Body of pancreas (tissue), 4 donors: ENCODE measurements at regions not wholly inside any gene's neighbourhood (a gene's known extent, or its start where the extent isn't known, plus 50 kb on each side); places are given as distances from the start of the nearest gene placed in this dataset.
"Not testable (repeated sequence)": the region's sequence is repeated elsewhere in the genome, so short reads cannot be mapped to it uniquely, and the experiment has no call there.

Experiments
- ATAC-seq: fragments of 150-250 bp; one replicate; pipeline ENCODE4 v1.9.1; 2016
- DNase-seq, 4 donors: peaks; one replicate each; pipeline ENCODE4 v3.0.0-alpha.2; 2019
- H3K27ac ChIP-seq, 4 donors: fragments of 200-600 bp; sonication (generic); 1 replicate in 3 of 4; 2 replicates in 1 of 4; pipeline versions ENCODE4 v1.5.1 to v1.6.1; 2016 to 2019; ENCODE audit warnings: mild to moderate bottlenecking in 1 of 4, mixed read lengths in 1 of 4, moderate library complexity in 1 of 4
- H3K27me3 ChIP-seq, 2 donors: fragments of 200-600 bp; sonication (generic); one replicate each; pipeline ENCODE4 v1.6.0; 2016; ENCODE audit warnings: mild to moderate bottlenecking in 1 of 2
- H3K36me3 ChIP-seq, 2 donors: fragments of 200-600 bp; sonication (generic); replicated peaks in 1 of 2; 2 replicates each; pipeline ENCODE4 v1.5.1; 2016; ENCODE audit warnings: low read depth in 2 of 2; ENCODE audit not compliant: insufficient read depth in 1 of 2
- H3K4me1 ChIP-seq: fragments of 200-600 bp; sonication (generic); one replicate; pipeline ENCODE4 v1.6.0; 2016
- H3K4me3 ChIP-seq, 2 donors: fragments of 200-600 bp; sonication (generic); 1 replicate in 1 of 2; 2 replicates in 1 of 2; pipeline ENCODE4 v1.5.1; 2016 to 2019
- H3K9me3 ChIP-seq, 3 donors: fragments of 200-600 bp; sonication (generic); 1 replicate in 2 of 3; 2 replicates in 1 of 3; pipeline ENCODE4 v1.5.1; 2016
- WGBS, 2 donors: methylation state at CpG; one replicate each; pipeline ENCODE4 v1.1.5; 2017; 5-methylcytosine and 5-hydroxymethylcytosine counted together
- intact Hi-C: fragments of 100-400 bp; cut with DNase I; formaldehyde crosslinking; loops from one replicate; pipeline ENCODE4 v1.15.1; 2023

DNA sequence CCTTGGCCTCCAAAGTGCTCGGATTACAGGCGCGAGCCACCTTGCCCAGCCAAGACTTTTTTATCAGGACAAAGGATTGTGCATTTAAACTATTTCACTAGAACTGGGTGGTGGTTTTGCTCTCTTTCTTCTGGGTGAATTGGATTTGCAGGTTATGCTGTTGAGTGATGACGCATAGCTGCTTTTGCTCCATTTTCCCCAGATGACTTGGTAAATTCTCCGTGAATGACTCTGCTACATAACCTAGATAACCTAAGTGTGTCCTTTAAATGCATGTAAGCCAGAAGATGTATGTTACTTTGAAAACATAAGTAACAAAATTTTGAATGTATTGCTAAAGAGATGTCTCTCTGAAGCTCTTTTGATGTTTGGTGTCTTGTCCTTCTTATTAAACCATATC, 103.7 kb downstream of the NSUN5 start:
- intact Hi-C loops, H3K27ac ChIP-seq, H3K27me3 ChIP-seq, H3K36me3 ChIP-seq, H3K9me3 ChIP-seq, H3K4me3 ChIP-seq, DNase-seq, H3K4me1 ChIP-seq, ATAC-seq: not testable (repeated sequence)
- 80 to 97% methylated on average over 1 to 2 of the region's 5 CpGs for WGBS, 2 donors

DNA sequence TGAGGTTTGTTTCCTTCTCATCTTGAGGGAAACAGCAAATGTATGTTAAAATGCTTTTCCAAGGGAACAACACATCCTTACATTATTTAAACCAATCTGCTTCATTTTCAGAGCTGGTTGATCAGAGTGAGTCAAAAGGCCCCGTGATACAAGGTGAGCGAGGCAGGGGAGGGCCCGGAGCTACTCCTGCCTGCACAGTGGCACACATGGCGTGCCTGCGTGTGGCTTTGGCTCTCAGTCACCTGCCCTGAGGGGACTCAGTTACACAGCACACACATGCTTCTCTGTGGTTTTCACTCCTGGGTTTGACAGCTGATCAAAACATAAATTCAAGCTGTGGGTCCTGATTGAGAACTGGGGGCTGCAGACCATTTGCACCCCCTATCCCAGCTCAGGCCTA, 105.3 kb downstream of the NSUN5 start:
- H3K27ac ChIP-seq, intact Hi-C loops, H3K36me3 ChIP-seq, H3K27me3 ChIP-seq, ATAC-seq, H3K9me3 ChIP-seq, H3K4me1 ChIP-seq, DNase-seq, H3K4me3 ChIP-seq: not testable (repeated sequence)
- 100% methylated on average over 1 to 2 of the region's 5 CpGs for WGBS, 2 donors

DNA sequence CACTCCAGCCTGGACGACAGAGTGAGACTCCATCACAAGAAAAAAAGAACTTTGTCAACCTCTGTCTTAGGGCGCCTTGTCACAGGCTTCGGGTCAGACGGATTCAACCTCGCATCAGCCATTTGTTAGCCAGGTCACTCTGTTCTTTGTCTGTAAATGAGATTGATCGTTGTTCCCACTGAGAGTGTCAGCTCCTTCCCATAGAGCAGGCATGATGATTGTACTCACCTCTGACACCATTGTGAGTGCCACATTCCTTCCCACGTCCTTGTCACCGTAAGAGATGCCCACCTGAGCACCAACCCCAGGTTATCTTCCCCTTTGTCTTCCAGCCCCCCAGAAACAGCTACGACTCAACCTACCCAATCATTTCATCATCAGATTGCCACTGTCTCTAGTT, 107.4 kb downstream of the NSUN5 start:
- H3K27ac ChIP-seq, H3K27me3 ChIP-seq, H3K4me1 ChIP-seq, DNase-seq, ATAC-seq, H3K9me3 ChIP-seq, H3K4me3 ChIP-seq, H3K36me3 ChIP-seq, intact Hi-C loops: not testable (repeated sequence)
- 88 to 90% methylated on average over 5 to 7 of the region's 9 CpGs for WGBS, 2 donors

DNA sequence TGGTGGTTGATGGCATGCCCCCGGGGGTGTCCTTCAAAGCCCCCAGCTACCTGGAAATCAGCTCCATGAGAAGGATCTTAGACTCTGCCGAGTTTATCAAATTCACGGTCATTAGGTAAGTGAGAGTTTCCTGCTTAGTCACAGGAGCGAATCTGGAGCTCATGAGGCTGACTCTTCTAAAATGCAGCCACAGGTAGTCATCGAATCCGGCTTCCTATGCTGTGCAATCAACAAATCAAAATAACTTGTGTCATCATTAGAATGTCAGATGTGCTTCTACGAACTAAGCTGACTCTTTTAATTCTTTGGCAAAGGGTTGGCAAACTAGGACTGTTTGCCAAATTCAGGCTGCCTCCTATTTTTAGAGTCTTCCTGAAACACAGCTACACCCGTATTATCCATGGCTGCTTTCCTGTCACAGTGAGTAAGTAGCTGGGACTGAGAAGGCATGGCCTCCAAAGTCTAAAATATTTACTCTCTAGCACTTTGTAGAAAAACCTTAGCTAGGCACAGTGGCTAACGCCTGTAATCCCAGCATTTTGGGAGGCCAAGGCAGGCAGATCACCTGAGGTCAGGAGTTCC, 108.0 kb downstream of the NSUN5 start:
- H3K27me3 ChIP-seq, ATAC-seq, intact Hi-C loops, DNase-seq, H3K36me3 ChIP-seq, H3K4me1 ChIP-seq, H3K27ac ChIP-seq, H3K9me3 ChIP-seq, H3K4me3 ChIP-seq: not testable (repeated sequence)
- no CpG with 5 or more reads among the region's 9 CpGs for WGBS, 2 donors

DNA sequence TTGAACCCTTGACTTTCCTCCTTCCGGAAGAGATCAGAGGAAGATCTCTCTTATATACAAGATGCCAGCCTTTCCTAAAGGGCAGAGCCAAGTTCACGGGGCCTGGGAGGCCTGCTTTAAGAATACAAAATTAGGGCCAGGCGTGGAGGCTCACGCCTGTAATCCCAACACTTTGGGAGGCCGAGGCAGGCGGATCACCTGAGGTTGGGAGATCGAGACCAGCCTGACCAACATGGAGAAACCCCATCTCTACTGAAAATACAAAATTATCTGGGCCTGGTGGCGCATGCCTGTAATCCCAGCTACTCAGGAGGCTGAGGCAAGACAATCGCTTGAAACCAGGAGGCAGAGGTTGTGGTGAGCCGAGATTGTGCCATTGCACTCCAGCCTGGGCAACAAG, 108.2 kb upstream of the SPDYE9 start:
- intact Hi-C loops, H3K27me3 ChIP-seq: not testable (repeated sequence)

DNA sequence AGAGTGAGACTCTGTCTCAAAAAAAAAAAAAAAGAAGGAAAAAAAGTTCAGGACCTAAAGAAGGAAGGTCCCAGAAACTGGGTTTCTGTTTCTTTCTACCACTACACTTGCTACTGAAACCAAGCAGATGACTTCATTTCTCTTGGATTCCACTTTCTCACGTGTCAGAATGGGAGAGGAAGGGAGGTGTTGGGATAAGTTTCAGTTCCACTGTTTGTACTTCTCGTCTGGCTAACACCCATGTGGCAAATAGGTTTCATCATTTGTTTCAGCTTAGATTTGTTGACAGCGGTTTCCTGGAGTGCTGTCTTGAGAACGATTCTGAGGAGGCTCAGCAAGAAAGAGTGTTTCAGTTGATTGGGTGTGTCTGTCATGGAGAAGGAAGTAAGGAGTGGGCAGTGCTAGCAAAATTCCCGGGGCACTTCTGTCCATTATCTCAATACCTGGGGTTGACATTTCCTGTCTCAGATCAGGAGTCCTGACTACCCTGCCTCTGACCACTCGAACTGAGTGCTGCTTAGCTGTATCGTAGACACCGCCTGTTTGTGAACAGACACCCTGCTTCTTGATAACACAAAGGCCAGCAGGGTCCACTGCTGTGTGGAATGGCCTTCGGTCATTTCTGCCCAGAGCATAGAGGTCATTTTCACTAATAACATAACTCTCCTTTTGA, 104.8 kb upstream of the SPDYE9 start:
- H3K36me3 ChIP-seq, H3K4me3 ChIP-seq, DNase-seq, H3K27me3 ChIP-seq, H3K4me1 ChIP-seq, H3K9me3 ChIP-seq, intact Hi-C loops, H3K27ac ChIP-seq: not testable (repeated sequence)
- ATAC-seq = peak; percentile 19
- 100% methylated on average over 2 of the region's 9 CpGs; no CpG with 5 or more reads in 1 of the 2 donors for WGBS, 2 donors

More for the DNA sequence above, 108.2 kb upstream of the SPDYE9 start:
- not testable (repeated sequence) for H3K9me3 ChIP-seq, H3K36me3 ChIP-seq, H3K4me3 ChIP-seq, ATAC-seq, H3K4me1 ChIP-seq, H3K27ac ChIP-seq, DNase-seq
- no CpG with 5 or more reads among the region's 10 CpGs for WGBS, 2 donors

DNA sequence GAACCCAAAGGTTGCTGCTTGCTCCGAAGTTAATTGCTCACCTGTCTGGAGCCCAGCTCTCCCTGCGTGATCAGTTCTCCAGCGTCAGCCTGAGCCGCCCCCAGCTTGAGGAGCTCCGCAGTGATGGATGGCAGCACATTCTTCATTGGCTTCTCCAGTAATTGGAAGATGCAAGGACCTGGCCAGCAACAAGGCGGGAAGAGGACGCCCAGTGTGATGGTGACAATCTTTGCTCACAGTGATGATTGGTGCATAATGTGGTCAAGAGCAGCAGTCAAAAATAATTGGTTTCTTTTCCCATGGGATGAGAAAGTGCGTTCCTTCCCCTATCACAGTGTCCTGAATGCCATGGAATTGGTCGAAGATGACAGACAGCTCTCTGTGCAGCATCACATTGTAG, 102.4 kb upstream of the SPDYE9 start:
- DNase-seq, H3K4me1 ChIP-seq, intact Hi-C loops, H3K27me3 ChIP-seq, H3K9me3 ChIP-seq, H3K4me3 ChIP-seq, H3K27ac ChIP-seq, H3K36me3 ChIP-seq, ATAC-seq: not testable (repeated sequence)
- 85% methylated on average over 5 of the region's 9 CpGs; no CpG with 5 or more reads in 1 of the 2 donors for WGBS, 2 donors

DNA sequence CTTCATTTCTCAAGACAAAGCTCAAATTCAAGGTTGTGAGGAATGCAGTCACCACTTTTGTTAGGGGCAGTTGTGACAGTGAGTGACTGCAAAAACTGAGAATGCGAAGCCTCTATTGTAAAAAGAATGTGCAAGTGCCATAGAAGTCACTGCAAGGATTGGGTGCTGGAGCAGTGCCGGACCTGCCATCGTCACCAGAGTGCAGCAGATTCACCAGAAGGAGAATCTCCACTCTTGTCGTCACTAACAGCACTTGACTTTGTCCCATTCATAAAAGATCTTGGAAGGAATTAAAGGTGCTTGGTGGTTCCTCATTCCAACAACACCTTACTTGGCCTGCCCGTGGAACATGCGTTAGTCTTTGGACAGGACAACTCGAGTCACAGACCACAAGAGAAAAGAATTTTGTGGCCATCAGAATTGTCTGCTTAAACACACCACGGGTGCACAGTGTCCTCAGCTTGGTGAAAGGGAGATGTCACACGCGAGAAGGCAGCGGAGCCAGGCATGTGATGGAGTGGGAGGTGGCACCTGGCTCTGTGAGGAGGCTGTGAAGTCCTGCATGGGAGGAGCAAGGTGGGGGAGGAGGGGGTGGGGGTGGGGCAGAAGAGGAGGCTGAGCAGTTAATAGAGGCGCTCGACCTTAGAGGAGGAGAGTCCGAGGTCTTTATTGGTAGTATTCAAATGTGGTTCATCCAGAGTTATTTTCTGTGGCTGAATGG, 100.9 kb upstream of the SPDYE9 start:
- H3K36me3 ChIP-seq, DNase-seq, H3K4me3 ChIP-seq, H3K27me3 ChIP-seq, H3K9me3 ChIP-seq, intact Hi-C loops, H3K27ac ChIP-seq, H3K4me1 ChIP-seq, ATAC-seq: not testable (repeated sequence)
- no CpG with 5 or more reads among the region's 14 CpGs for WGBS, 2 donors

DNA sequence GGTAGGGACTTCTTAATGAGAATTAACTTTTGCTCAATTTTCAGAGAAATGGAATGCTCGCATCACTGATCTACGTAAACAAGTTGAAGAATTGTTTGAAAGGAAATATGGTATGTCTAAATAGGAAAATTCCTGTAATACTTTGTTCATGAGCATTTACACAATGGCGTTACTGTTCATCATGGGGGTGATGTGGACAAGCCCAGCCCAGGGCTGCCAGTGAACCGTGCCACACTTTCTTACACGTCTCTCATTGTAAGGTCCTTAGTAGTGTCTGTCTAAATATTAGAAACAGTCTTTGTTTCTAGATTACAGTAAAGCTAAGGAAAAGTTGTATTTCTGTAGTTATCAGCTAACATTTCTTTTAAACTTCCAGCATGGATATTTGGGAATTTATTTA, 91.0 kb upstream of the SPDYE9 start:
- H3K27ac ChIP-seq, H3K9me3 ChIP-seq, ATAC-seq, DNase-seq, H3K36me3 ChIP-seq, H3K4me3 ChIP-seq, H3K4me1 ChIP-seq, H3K27me3 ChIP-seq, intact Hi-C loops: not testable (repeated sequence)
- WGBS, 2 donors = no CpG with 5 or more reads among the region's 5 CpGs

DNA sequence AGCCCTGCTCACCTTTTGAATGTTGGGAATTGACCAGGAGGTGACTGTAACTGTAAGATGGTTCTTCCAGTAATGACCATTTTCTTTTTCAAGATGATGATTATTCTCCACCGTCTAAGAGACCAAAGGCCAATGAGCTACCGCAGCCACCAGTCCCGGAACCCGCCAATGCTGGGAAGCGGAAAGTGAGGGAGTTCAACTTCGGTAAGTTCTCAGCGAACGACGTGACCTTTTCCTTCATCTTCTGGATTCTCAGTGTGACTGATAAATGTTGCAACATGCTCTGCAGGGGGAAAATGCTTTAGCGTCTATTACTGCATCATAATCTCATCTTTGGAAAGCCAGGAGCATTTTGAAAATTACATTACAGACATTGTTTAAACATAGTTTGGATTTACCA, 89.5 kb upstream of the SPDYE9 start:
- no CpG with 5 or more reads among the region's 10 CpGs for WGBS, 2 donors
- DNase-seq, H3K9me3 ChIP-seq, H3K27me3 ChIP-seq, H3K4me1 ChIP-seq, H3K36me3 ChIP-seq, ATAC-seq, H3K4me3 ChIP-seq, intact Hi-C loops, H3K27ac ChIP-seq: not testable (repeated sequence)

DNA sequence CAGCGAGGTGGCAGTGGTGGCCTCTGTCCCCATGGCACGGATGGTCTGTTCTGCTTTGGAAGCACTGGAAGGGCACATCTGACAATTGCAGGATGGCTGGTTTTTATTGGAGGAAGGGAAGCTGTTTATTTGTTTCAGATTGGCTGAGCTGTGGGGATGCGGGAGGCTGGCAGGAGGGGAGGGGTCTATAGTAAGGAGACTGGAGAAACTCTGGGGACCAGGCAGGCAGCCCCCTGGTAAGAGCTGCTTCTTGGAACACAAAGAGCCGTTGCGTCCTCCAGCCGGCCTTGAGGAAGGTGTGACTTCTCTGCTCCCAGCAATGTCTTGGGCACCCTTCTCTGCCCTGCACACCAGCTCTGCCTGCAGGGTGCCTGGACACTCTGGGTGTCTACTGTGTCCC, 85.1 kb upstream of the SPDYE9 start:
- DNase-seq, intact Hi-C loops, H3K36me3 ChIP-seq, ATAC-seq, H3K4me3 ChIP-seq, H3K9me3 ChIP-seq, H3K27me3 ChIP-seq, H3K4me1 ChIP-seq, H3K27ac ChIP-seq: not testable (repeated sequence)
- WGBS, 2 donors = 80 to 84% methylated on average over 1 to 2 of the region's 6 CpGs

DNA sequence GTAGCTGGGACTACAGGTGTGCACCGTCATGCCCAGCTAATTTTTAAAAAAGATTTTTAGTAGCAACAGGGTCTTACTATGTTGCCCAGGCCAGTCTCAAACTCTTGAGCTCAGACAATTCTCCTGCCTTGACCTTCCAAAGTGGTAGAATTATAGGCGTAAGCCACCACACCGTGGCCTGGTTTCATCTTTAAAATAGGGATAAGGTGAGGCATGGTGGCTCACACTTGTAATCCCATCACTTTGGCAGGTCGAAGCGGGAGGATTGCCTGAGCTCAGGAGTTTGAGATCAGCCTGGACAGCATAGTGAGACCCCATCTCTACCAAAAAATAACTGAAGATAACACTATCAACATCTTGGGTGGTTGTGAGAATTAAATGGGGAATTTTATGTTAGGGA, 84.6 kb upstream of the SPDYE9 start:
- H3K36me3 ChIP-seq, H3K27ac ChIP-seq, intact Hi-C loops, H3K4me3 ChIP-seq, H3K4me1 ChIP-seq, ATAC-seq, DNase-seq, H3K9me3 ChIP-seq, H3K27me3 ChIP-seq: not testable (repeated sequence)
- WGBS, 2 donors = 91 to 94% methylated on average over 4 of the region's 5 CpGs
